D721Med (cell line): ENCODE measurements at regions not wholly inside any gene's neighbourhood (a gene's known extent, or its start where the extent isn't known, plus 50 kb on each side); places are given as distances from the start of the nearest gene placed in this dataset.

Experiments
- DNase-seq: peaks from one replicate; pipeline ENCODE4 v3.0.0; 2011; ENCODE audit warnings: low spot score; ENCODE audit not compliant: insufficient read length
- FAIRE-seq: peaks from 2 replicates; lab custom pipeline; 2011; peaks lifted over from hg19 to GRCh38; lab: Jason Lieb, UNC
- TF ChIP-seq, protein P1 (sequence below): IDR thresholded peaks from 2 replicates; pipeline ENCODE4 v1.5.1; 2012; ENCODE audit warnings: mild to moderate bottlenecking, control low read depth; ENCODE audit not compliant: insufficient read depth; ENCODE audit errors: missing control alignments

DNA sequence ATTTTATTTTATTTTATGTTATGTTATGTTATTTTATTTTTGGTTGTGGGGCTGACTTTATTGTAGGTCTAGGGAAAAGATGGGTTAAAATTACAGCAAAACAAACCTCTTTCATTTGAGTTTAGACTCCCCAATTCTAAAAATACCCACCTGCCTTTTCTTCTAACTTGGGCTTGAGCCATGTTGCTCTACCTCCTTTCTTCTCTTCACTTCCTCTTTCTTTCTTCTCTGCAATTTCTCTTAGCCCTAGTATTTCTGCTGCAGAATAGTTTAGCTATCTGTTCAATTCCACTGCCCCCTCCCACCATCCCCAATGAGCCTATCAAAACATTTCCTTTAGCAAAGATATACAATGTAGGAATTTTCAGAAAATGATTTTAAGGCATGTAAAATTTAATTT, 653.3 kb downstream of the ARAP2 start:
- FAIRE-seq (no peak), DNase-seq (no peak)
- TF ChIP-seq, protein P1, sequence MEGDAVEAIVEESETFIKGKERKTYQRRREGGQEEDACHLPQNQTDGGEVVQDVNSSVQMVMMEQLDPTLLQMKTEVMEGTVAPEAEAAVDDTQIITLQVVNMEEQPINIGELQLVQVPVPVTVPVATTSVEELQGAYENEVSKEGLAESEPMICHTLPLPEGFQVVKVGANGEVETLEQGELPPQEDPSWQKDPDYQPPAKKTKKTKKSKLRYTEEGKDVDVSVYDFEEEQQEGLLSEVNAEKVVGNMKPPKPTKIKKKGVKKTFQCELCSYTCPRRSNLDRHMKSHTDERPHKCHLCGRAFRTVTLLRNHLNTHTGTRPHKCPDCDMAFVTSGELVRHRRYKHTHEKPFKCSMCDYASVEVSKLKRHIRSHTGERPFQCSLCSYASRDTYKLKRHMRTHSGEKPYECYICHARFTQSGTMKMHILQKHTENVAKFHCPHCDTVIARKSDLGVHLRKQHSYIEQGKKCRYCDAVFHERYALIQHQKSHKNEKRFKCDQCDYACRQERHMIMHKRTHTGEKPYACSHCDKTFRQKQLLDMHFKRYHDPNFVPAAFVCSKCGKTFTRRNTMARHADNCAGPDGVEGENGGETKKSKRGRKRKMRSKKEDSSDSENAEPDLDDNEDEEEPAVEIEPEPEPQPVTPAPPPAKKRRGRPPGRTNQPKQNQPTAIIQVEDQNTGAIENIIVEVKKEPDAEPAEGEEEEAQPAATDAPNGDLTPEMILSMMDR = no peak

GRCh38 chr4:35604252-35604651, 640.1 kb downstream of the ARAP2 start:
- TF ChIP-seq, protein P1 = no peak
- FAIRE-seq (no peak), DNase-seq (no peak)

GRCh38 chr4:35604724-35605123, 639.6 kb downstream of the ARAP2 start:
- FAIRE-seq = no peak
- no peak for DNase-seq
- TF ChIP-seq, protein P1 = no peak

DNA sequence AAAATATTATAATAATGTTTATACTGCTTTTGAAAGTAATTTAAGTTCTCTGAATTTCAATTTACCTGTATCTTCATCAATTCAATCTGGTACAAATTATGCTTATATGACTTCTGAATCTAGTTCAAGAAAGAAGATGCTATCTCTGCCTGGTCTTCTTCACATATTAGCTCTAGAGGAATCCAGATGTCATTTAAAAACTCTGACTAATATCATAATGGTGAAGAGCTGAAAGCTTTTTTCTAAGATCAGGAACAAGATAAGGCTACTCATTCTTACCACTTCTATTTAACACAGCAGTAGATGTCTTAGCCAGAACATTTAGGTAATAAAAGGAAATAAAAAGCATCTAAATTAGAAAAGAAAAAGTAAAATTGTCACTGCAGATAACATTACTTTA, 636.1 kb downstream of the ARAP2 start:
- FAIRE-seq = no peak
- TF ChIP-seq, protein P1 = no peak
- no peak for DNase-seq

DNA sequence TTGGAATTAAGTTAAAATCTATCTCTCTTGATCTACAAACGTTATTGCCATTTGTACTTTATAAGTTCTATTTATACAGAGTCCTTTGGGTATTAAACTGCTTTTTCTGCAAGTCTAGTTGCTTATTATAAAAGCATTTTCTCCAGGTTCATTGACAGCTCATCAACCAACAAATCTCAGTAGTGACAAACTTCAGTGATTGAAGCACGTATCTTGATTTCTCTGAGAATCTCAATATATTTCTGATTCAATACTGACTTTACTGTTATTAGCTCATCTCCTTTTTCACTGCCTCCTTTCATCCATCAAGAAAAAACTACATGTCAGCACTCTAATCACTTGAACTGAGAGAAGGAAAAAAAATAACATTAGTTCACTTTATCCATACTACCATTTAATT, 630.2 kb downstream of the ARAP2 start:
- FAIRE-seq (no peak), DNase-seq (no peak)
- TF ChIP-seq, protein P1 = no peak

GRCh38 chr4:35639929-35640328, 604.4 kb downstream of the ARAP2 start:
- FAIRE-seq = no peak

GRCh38 chr4:35643661-35644060, 600.7 kb downstream of the ARAP2 start:
- TF ChIP-seq, protein P1 = no peak
- DNase-seq (no peak), FAIRE-seq (no peak)

More at GRCh38 chr4:35639929-35640328, 604.4 kb downstream of the ARAP2 start:
- TF ChIP-seq, protein P1 = no peak
- no peak for DNase-seq
